ENCODE measurements at regions not wholly inside any gene's neighbourhood (a gene's known extent, or its start where the extent isn't known, plus 50 kb on each side); places are given as distances from the start of the nearest gene placed in this dataset.

- Histone ChIP-seq H3K9me2 (replicated peaks; ENCODE audit: insufficient read depth, low read length) (no peaks in the 10 kb centered on the region), H2AFZ (ENCODE audit: low read depth, low read length, severe bottlenecking) (no peak overlapping the region), H4K20me1 (ENCODE audit: low read depth, low read length) (no peaks in the 10 kb centered on the region), H3K27ac (ENCODE audit: low read depth, low read length) (no peak overlapping the region), H3F3A (ENCODE audit: insufficient read depth) (no peaks in the 10 kb centered on the region), H3K36me3 (ENCODE audit: low read length) (no peaks in the 10 kb centered on the region), H3K9me3 (ENCODE audit: insufficient read depth, low read length) (no peaks in the 10 kb centered on the region), H3K27me3 (ENCODE audit: low read length) (no peaks in the 10 kb centered on the region), H3K79me2 (ENCODE audit: insufficient read depth, low read length) (no peaks in the 10 kb centered on the region), H3K9ac (ENCODE audit: low read length) (no peak overlapping the region), H3K4me3 (ENCODE audit: insufficient read depth, low read length, poor library complexity, severe bottlenecking) (no peak overlapping the region), H3K4me2 (ENCODE audit: low read depth, low read length, poor library complexity, severe bottlenecking) (no peak overlapping the region)
- TF ChIP-seq CTCF (IDR thresholded peaks at IDR 0.05; ENCODE audit: insufficient read depth, low read length, poor library complexity, severe bottlenecking), result no peak
- no peak for TF ChIP-seq EZH2phosphoT487 (conservative IDR thresholded peaks at IDR 0.05; ENCODE audit: low read length)
These were observed 121.3 kb upstream of the HDDC2 start for GRCh38 chr6:125423047-125423446.

- Histone ChIP-seq H3K4me3 (ENCODE audit: insufficient read depth, low read length, poor library complexity, severe bottlenecking) (no peak overlapping the region), H3K36me3 (ENCODE audit: low read length) (no peaks in the 10 kb centered on the region), H2AFZ (ENCODE audit: low read depth, low read length, severe bottlenecking) (no peak overlapping the region)
These were observed 130.2 kb upstream of the HDDC2 start for GRCh38 chr6:125431971-125432370.

GRCh38 chr6:125432963-125433362 is 131.2 kb upstream of the HDDC2 start:
- no peak for TF ChIP-seq EZH2phosphoT487 (conservative IDR thresholded peaks at IDR 0.05; ENCODE audit: low read length)
- TF ChIP-seq CTCF (IDR thresholded peaks at IDR 0.05; ENCODE audit: insufficient read depth, low read length, poor library complexity, severe bottlenecking), result no peak
- Histone ChIP-seq H4K20me1 (ENCODE audit: low read depth, low read length) (no peaks in the 10 kb centered on the region), H3K27me3 (ENCODE audit: low read length) (no peaks in the 10 kb centered on the region), H3K79me2 (ENCODE audit: insufficient read depth, low read length) (no peaks in the 10 kb centered on the region), H3K27ac (ENCODE audit: low read depth, low read length) (no peak overlapping the region), H3K9ac (ENCODE audit: low read length) (no peak overlapping the region), H2AFZ (ENCODE audit: low read depth, low read length, severe bottlenecking) (no peak overlapping the region), H3K9me3 (ENCODE audit: insufficient read depth, low read length) (no peaks in the 10 kb centered on the region), H3K36me3 (ENCODE audit: low read length) (no peaks in the 10 kb centered on the region), H3F3A (ENCODE audit: insufficient read depth) (no peaks in the 10 kb centered on the region), H3K4me3 (ENCODE audit: insufficient read depth, low read length, poor library complexity, severe bottlenecking) (no peak overlapping the region), H3K9me2 (replicated peaks; ENCODE audit: insufficient read depth, low read length) (no peaks in the 10 kb centered on the region), H3K4me2 (ENCODE audit: low read depth, low read length, poor library complexity, severe bottlenecking) (no peak overlapping the region)

More at GRCh38 chr6:125431971-125432370, 130.2 kb upstream of the HDDC2 start:
- no peaks in the 10 kb centered on the region for H4K20me1 ChIP-seq (ENCODE audit: low read depth, low read length)
- no peaks in the 10 kb centered on the region for H3K9me3 ChIP-seq (ENCODE audit: insufficient read depth, low read length)
- no peaks in the 10 kb centered on the region for H3K79me2 ChIP-seq (ENCODE audit: insufficient read depth, low read length)
- no peaks in the 10 kb centered on the region for H3K9me2 ChIP-seq (replicated peaks; ENCODE audit: insufficient read depth, low read length)
- TF ChIP-seq EZH2phosphoT487 (conservative IDR thresholded peaks at IDR 0.05; ENCODE audit: low read length) (no peak), CTCF (IDR thresholded peaks at IDR 0.05; ENCODE audit: insufficient read depth, low read length, poor library complexity, severe bottlenecking) (no peak)
- no peaks in the 10 kb centered on the region for H3F3A ChIP-seq (ENCODE audit: insufficient read depth)
- H3K9ac ChIP-seq (ENCODE audit: low read length), result no peak overlapping the region
- no peak overlapping the region for H3K4me2 ChIP-seq (ENCODE audit: low read depth, low read length, poor library complexity, severe bottlenecking)
- H3K27ac ChIP-seq (ENCODE audit: low read depth, low read length), result no peak overlapping the region
- H3K27me3 ChIP-seq (ENCODE audit: low read length), result no peaks in the 10 kb centered on the region

All from SU-DHL-6 (cell line).